NCI-H446 treated with DMSO at 0.1 percent for 48 hours (cell line): ENCODE measurements at regions not wholly inside any gene's neighbourhood (a gene's known extent, or its start where the extent isn't known, plus 50 kb on each side); places are given as distances from the start of the nearest gene placed in this dataset.

ENCODE experiments used
- DNase-seq: peaks from one replicate; lab custom pipeline; 2025; lab: John Stamatoyannopoulos, UW

DNA sequence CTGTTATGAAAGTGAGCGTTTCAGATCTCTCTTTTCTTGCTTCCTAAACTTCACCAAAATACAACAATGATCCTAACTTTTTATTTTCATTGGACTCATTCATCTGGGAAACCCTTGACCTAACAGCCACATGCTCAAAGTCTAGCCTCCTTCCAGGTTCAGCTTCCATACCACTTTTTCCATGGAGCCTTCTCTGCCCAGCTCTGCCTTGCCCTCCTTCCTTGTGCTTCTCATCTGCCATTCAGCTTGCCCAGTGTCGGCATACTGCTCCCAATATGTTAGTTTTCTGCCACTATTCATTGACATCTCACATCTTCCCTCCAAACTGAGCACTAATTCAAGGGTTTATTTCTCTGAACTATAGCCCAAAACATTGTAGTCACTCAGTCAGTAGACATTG is 214.7 kb downstream of the RAD51AP2 start:
- no peak for DNase-seq

DNA sequence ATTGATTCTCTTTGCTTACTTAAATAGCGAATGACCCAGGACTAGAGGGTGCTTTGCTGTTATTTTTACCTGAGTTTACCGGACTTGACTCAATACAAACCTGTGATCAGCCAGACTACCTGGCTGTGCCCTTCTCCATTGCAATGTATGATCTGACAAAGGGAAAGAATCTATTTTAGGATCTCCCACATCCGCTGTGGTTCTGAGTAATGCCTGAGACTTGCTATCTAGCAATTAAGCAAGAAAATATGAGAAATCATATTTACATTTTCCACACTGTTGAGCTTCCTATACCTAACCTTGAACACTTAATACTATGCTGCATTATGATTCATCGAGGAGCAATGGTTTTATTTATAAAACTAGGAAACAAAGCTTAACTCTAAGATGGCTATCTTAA is 215.2 kb downstream of the RAD51AP2 start:
- DNase-seq = no peak

DNA sequence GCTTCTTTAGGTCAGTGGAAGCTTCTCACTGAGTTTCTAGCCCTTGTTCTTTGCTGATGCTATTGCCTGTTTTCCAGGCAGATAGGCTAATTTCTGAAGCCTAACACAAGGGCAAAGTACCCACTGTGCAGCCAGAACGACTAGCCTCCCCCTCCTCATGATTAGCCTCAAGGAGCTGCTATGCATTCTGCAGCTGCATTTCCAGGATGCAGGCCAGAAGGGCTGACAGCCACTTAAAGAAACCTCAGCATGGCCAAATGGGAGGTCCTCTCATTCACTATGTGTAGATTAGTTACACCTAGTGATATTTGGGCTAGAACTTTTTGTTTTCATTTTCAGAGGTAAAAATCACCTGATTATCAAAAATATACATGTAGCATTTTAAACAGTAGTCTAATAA is 216.0 kb downstream of the RAD51AP2 start:
- no peak for DNase-seq

DNA sequence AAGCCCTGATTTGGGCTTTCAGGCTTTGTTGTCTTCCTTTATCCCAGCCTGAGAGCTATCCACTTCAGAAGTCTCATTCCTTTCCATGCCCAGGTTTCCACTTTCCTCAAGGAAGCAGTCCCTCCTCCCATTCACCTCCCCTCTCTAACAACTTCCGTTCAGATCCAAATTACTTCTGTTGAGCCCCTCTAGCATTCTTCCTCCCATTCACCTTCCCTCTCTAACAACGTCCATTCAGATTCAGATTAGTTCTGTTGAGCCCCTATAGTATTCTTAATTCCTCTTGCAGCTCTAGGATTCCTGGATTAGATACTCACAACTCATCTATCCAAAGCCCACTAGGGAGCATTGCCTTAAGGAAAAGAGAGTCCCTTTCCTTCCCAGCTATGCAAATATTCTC is 216.8 kb downstream of the RAD51AP2 start:
- DNase-seq = no peak

DNA sequence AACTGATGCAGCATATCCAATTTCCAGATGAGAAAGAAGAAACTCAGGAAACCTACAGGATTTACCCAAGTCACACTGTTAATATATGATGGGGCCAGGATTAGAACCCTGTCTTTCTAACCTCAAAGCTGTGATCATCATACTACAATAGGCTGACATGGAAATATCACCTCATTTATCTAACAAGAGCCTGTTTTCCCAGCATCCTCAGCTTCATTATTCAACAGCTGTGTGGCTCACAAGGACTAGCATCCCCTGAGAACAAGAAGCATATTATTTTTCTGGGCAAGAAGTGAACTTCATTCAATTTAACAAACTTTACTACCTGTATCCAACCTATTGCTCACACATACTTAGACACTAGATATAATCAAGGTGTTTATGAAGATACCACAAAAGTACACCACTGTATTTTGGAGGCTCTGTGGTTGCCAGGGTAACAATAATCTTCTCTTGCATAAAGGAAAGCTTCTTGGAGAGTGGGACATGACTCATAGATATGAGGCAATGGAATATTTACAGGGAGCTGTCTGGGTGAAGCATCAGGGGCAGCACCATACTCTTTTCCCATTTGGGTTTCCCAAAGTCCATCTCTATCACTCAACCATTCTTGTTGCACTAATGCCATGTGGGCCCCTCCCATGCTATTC is 218.2 kb downstream of the RAD51AP2 start:
- no peak for DNase-seq

DNA sequence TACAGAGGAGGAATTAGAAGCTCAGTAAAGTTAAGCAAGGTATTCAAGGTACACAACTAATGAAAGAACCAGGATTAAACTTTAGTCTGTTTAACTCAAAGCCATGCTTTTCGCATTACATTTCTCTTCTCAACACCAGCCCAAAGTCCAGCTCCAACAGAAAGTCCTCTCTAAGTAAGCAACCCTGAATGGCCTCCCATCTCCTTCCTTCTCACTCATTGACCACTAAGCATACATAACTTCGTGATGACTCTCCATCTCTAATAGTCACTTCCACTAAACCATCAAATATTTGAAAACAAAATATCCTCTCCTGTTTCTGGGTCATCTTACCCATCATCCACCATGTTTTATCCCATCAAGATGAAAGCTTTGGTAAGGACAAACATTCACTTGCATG is 219.8 kb downstream of the RAD51AP2 start:
- no peak for DNase-seq

DNA sequence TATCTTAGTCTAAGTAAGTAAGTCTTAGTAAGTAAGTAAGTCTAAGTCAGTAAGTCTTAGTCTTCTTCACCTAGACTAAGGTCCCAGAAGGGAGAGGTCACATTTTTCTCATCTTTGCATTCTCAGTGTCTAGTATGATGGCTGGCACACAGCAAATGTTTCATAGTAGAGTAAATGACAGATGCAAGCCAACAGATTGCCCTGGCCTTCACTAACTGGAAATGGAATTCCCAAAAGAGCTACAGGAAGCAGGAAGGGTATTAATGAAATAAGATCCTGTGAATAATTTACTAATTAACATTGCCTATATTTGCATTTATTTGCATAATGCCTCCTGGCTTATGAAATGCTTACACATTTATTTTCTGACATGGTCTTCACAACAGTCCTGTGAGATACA is 221.6 kb downstream of the RAD51AP2 start:
- no peak for DNase-seq

DNA sequence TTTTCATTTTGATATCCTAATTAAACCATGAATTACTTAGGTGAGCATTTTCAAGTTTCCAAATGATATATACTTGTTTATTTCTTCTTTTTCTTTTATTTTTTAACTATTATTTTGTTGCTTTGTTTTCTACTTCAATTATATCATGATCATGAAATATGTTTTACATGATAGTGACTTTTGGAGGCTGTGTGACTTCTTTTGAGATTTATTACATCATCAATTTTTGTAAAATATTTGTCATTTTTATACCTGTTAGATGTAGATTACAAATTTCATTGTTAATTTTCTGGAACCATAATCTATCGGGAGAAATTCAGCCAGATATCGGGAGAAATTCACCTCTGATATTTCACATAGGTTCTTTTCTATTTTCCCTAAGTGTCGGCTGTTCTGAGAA is 228.6 kb downstream of the RAD51AP2 start:
- no peak for DNase-seq

DNA sequence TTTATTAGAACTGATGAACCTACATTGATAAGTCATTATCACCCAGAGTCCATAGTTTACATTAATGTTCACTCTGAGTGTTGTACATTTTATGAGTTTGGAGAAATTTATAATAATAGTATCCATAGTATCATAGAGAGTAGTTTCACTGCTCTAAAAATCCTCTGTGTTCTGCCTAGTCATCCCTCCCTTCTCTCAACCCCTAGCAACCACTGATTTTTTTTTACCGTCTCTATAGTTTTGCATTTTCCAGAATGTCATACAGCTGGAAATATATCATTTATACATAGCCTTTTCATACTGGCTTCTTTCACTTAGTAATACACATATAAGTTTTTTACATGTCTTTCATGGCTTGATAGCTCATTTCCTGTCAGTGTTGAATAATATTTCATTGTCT is 231.1 kb downstream of the RAD51AP2 start:
- no peak for DNase-seq

DNA sequence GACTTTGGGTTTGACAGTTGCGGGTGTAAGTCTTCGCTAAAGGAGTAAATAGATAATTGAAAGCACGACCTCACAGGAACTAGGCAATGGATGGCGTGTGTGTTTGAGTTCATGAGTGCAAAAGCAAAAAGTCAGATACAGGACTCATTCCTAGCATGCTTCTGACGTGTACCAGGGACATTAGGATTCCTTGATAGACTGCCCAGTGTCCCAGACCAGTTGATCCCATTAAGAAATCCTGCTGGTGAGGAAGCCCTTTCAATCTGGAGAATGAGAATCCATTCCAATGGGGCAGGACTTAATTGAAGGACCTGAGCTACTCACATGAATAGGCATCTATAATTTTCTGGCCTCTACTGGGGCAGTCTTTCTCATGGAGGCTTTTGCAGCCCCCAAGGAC is 235.4 kb downstream of the RAD51AP2 start:
- no peak for DNase-seq

DNA sequence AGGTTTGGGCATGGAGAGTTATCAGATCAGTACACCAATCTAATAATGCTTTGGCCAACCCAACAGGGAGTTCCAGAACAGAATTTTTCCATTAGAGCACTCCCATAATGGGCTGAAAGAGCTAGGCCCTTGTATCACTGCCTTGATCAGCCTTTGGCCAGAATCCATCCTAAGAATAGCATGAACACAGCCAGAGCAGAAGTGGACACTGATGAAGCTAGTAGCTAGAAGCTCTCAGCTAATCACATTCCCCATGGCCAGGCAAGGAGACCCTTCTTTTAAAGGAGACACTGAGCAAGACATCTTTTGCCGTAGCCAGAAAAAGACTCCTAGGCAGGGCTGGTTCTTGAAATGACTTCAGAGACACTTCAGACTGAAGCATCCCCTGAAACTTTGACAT is 236.0 kb downstream of the RAD51AP2 start:
- no peak for DNase-seq

DNA sequence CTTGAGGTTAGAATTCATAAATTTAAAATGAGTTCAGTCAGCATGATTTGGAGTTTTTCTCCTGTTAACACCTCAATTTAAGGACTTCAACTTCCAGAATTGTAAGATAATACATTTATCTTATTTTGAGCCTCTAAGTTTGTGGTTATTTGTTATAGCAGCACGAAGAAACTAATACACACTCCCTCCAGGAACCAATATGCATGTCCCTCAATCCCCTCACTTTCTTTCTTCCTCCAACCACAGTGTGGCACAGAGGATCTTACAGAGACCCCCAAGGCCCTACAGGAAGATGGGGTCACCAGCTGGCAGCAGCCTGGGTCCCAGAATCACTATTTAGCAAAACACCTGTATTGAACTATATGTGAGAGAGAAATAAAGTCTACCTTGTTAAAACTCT is 242.0 kb downstream of the RAD51AP2 start:
- no peak for DNase-seq

DNA sequence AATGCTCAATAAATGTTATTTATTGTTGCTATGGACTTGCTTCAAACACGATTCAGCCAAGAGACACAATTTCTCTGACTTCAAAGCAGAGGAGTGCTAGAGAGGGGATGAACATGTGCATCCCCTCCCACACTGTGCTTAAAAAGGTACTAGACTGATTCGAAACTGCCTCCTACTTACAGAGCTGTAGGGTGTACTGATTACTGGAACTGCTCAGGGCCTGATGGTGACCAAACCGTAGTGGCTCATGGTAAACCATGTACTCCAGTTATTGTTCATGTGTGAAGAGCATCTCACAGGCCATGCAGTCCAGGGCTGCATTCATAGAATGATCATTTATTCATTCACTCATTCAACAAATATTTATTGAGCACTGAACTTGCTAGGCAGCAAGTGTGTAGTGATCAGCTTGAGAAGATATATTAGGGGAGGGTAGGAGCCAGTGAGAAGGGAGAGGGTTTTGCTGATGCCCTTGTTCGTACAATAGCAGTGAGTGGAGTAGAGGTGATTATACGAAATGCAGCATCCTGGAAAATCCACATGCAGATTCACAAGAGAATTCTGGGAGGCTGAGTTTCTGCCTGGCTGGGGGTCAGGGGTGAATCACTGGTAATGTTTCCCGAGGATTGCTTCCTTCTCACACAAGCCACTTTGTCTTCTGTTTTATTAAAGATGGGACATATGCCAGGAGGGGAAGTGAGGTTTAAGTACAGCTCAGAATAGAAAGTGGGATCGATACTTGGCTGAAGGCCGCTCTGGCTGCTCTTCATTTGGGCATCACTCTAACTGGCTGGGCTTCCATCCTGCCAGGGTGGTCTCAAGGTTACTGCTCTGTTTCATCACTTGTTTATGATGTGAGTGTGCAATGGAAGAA is 245.4 kb downstream of the RAD51AP2 start:
- DNase-seq = peak; percentile 90

DNA sequence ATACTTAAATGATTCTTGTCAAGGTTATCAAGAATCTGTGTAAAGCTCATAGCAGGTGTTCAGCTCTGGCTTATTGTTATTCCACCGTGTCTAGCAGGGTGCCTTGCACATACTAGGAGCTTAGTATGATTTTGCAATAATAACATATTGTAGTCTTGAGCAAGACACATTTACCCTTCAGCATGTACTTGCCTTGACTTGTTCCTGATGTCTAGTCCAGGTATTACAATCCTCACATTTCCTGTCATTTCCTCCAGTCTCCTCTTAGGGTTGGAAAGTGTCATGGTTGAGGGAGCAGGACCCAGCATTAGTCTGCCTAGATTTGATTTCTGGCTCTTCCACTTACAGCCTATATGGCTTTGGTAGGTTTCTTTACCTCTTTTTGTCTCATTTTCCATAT is 246.1 kb downstream of the RAD51AP2 start:
- no peak for DNase-seq

DNA sequence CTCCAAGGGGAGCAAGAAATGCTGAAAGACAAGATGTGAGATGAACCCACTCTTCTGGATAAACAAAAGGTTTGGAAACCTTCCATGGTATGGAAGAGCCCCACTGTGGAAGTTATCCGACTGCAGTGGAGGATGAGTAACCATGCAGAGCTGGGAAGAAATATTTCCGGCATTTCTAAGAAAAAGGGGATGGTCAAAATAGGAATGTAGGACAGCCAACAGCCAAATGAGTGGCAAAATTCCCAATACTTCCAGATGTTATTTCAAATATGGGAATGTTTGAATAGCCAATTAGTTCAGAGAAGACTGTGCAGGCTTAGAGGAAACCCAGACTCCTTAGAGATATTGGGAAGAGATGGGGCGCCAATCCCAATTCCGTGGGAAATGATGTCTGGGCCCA is 246.8 kb downstream of the RAD51AP2 start:
- no peak for DNase-seq

DNA sequence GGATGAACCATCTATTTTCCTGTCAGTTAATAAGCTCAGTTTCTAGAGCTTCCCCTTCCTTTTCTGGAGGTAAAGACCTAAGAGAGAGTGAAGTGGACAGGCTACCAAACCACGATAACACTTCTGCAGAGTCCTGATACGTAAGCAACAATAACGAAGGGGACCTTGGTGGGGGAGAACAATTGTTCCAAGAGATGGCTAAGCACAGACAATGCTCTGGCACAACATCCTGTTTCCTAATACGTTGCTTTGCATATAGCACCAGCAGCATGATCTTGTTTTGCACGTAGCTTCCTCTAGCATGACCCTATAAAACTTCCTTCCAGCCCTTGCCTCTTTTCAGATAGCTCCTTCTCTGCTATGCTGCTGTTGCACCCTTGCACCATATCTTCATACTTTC is 247.3 kb downstream of the RAD51AP2 start:
- DNase-seq = no peak

DNA sequence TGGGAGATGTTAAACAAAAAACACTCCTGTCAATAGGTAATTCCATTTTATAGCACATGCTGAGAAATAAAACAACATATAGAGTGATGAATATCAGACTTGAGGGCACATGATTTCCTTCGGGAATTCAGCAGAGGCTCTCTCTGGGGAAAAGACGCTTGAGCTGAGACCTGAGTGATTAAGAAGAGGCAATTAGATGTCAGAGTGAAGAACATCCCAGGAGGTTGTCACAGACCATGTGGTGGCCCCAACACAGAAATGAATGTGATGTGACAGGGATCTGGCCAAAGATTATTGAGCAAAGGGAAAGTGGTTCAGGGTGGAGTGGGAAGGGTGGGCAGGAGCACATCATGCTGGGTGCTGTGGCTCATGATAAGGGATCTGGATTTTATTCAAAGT is 254.7 kb downstream of the RAD51AP2 start:
- DNase-seq = no peak

DNA sequence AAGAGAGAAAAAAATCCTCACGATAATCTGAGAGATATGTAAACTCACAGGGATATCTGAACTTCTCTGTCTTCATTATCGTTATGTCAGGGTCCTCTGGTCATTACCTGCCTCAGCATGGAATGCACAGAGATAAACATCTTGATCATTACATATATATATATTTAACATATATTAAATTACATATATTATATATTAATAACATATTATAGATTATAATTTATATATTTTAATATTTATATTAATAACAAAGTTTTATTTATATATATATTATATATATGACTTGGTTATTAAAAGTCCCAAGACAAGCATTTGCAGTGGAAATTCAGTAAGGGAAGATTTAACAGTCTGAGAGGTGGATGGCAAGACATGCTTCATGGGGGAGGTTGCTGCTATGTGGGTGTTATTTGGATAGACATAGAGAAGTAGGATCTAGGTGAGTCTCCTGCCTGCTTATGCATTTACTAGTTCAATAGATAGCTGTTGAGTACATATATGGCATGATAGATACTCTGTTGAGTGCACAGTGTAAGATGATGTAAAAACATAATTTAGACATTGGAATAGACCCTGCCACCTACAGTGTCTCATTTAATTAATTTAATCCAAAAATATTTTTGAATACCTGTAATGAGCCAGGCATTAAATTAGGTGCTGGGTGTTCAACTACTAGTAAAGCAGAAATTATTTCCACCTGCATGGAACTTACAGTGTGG is 255.2 kb downstream of the RAD51AP2 start:
- no peak for DNase-seq

DNA sequence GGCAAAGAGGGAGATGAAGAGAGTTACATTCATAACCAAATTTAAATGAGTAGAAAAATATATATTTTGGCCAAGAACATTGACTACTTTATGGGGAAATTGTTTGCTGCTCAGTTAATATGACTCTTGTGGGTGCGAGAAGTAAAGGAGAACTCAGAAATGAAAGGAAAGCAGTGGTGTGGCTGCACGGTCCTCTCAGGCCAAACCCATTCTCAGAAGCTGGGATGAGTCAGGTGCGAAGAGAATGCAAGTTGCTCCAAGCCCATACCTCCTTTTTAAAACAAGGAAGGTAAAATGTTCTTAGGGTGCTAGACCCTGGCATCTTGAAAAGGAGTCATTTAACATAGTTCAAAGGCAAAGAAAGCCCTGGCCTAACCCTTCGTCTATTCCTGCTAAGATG is 258.6 kb downstream of the RAD51AP2 start:
- DNase-seq = no peak

DNA sequence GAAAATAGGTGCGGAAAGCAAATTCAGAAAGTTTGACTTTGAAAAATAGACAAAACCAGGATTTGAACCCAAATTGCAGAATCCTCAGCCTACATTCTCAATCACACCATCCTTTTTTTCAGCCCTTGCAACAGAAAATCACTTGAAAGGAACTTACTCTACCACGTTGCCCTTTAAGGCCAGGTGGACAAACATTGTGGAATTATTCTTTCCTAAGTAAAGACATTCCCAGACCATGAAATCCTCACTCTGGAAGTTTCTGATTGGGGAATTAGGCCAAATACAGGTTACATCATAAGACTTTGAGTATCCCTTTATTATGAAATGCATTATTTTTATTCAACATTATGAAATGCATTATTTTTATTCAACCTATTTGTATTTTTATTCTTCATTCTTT is 259.4 kb downstream of the RAD51AP2 start:
- no peak for DNase-seq

DNA sequence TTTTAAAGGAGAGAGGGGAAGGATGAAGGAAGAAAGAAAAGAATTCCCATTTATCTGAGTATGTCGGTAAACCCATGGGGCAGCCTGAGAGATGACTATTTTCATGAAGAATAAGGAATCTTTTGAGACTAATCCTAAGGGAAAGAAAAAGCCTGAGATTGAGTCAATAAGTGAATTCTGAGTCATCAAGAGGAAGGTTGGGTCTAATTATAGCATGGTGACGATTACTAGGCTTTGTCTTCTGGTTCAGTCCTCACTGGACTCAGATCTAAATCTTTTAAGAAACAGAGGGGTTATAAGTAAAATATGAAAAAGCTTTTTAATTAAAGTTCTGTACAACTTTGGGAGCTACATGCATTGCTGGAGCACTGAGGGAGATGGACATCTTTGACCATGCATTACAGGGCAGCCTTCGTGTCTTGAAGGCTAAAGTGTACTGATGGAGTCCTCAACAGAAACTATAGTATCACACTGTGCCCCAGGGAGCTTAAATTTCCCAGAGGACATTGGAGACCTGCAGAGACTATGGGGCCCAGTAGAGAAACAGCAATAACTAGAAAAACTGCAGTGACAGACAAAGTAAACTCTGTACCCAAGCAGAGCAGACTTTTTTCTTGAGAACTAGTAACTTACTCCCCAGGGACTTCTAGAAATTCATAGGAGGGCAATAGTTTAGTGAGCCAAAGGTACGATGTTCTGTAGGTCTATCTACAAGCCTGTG is 260.9 kb downstream of the RAD51AP2 start:
- DNase-seq = no peak

DNA sequence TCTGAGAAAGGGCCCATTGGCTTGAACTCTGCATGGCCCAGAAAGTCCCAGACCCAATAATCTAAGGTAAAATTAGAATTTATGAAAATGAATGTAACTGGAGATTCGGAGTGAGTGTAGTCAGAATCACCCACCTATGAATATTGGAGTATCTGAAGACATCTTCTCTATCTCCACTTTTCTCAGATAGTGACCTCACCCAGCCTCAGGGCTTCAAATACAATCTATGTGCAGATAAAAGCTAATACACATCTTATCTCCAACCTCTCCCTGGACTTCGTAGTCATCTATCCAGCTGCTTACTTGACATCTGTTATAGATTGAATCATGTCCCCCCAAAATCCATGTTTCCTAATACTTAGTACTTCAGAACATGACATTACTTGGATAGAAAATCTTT is 263.2 kb downstream of the RAD51AP2 start:
- no peak for DNase-seq
